HepG2 (cell line): ENCODE measurements at regions not wholly inside any gene's neighbourhood (a gene's known extent, or its start where the extent isn't known, plus 50 kb on each side); places are given as distances from the start of the nearest gene placed in this dataset.

Source experiments
- AGO1 ChIP-seq: fragments of 200-400 bp; formaldehyde crosslinking; IDR thresholded peaks from 2 replicates; pipeline ENCODE4 v1.6.1; 2017; ENCODE audit warnings: mild to moderate bottlenecking, low read depth, low read length, moderate library complexity; ENCODE audit not compliant: poor library complexity, severe bottlenecking
- CBFB ChIP-seq: sonication (generic); formaldehyde crosslinking; IDR thresholded peaks from 2 replicates; pipeline ENCODE4 v1.4.0; 2020; ENCODE audit warnings: missing genetic modification reagents
- FOXA1 ChIP-seq, 2 experiments: fragments of 450-650 bp in 1 of 2; sonication (generic) in 1 of 2; formaldehyde crosslinking in 1 of 2; IDR thresholded peaks; 2 replicates each; pipeline versions ENCODE4 v1.4.0 to v1.6.1; 2016 to 2020; ENCODE audit warnings: missing genetic modification reagents in 1 of 2
- FOXP1 ChIP-seq, 2 experiments: fragments of 450-650 bp in 1 of 2; IDR thresholded peaks; 2 replicates each; pipeline ENCODE4 v1.6.1; 2017 to 2018; ENCODE audit warnings: antibody characterized with exemption in 1 of 2
- GATAD2A ChIP-seq: IDR thresholded peaks from 2 replicates; pipeline ENCODE4 v1.6.1; 2016
- HDAC1 ChIP-seq: sonication (generic); formaldehyde crosslinking; IDR thresholded peaks from 2 replicates; pipeline ENCODE4 v1.5.1; 2020; ENCODE audit warnings: mild to moderate bottlenecking, missing genetic modification reagents
- HOXA3 ChIP-seq: sonication (generic); formaldehyde crosslinking; IDR thresholded peaks from 2 replicates; pipeline ENCODE4 v1.5.0; 2020; ENCODE audit warnings: missing genetic modification reagents
- HOXD1 ChIP-seq: sonication (generic); formaldehyde crosslinking; IDR thresholded peaks from 2 replicates; pipeline ENCODE4 v1.5.0; 2020; ENCODE audit warnings: missing genetic modification reagents
- ISL2 ChIP-seq: sonication (generic); formaldehyde crosslinking; IDR thresholded peaks from 2 replicates; pipeline ENCODE4 v1.5.0; 2020; ENCODE audit warnings: missing genetic modification reagents
- KDM3A ChIP-seq: IDR thresholded peaks from 2 replicates; pipeline ENCODE4 v1.6.1; 2018; ENCODE audit warnings: low read depth, missing compliant biosample characterization
- MXD4 ChIP-seq: IDR thresholded peaks from 2 replicates; pipeline ENCODE4 v1.6.1; 2016; ENCODE audit warnings: mild to moderate bottlenecking, missing biosample characterization, missing genetic modification reagents
- MZF1 ChIP-seq: sonication (generic); formaldehyde crosslinking; IDR thresholded peaks from 2 replicates; pipeline ENCODE4 v1.8.1; 2023; ENCODE audit warnings: mild to moderate bottlenecking, missing genetic modification reagents, borderline replicate concordance
- NR2F6 ChIP-seq, 2 experiments: IDR thresholded peaks; 2 replicates each; pipeline ENCODE4 v1.6.1; 2016; ENCODE audit warnings: antibody characterized with exemption in 1 of 2, mild to moderate bottlenecking in 1 of 2
- PCBP1 ChIP-seq: fragments of 200-400 bp; formaldehyde crosslinking; IDR thresholded peaks from 2 replicates; pipeline ENCODE4 v1.6.1; 2017; ENCODE audit warnings: mild to moderate bottlenecking, low read depth, low read length, borderline replicate concordance
- PHF21A ChIP-seq: sonication (generic); formaldehyde crosslinking; IDR thresholded peaks from 2 replicates; pipeline ENCODE4 v1.5.0; 2020; ENCODE audit warnings: mild to moderate bottlenecking, missing genetic modification reagents
- SOX13 ChIP-seq, 3 experiments: fragments of 450-650 bp in 1 of 3; sonication (generic) in 1 of 3; formaldehyde crosslinking in 1 of 3; IDR thresholded peaks in 2 of 3; conservative IDR thresholded peaks in 1 of 3; 2 replicates each; pipeline versions ENCODE4 v1.5.0 to v1.6.1; 2016 to 2020; ENCODE audit warnings: antibody characterized with exemption in 1 of 3, mild to moderate bottlenecking in 1 of 3, missing compliant biosample characterization in 1 of 3, missing genetic modification reagents in 1 of 3, moderate library complexity in 1 of 3
- SSRP1 ChIP-seq: IDR thresholded peaks from 2 replicates; pipeline ENCODE4 v1.6.1; 2016; ENCODE audit warnings: control low read depth
- ZBTB20 ChIP-seq: sonication (generic); formaldehyde crosslinking; IDR thresholded peaks from 2 replicates; pipeline ENCODE4 v1.8.1; 2023; ENCODE audit warnings: missing genetic modification reagents, low read depth, mild to moderate bottlenecking, borderline replicate concordance
- ZKSCAN1 ChIP-seq: fragments of 150-350 bp; IDR thresholded peaks from 2 replicates; pipeline ENCODE4 v1.6.1; 2014; ENCODE audit warnings: low read length
- ZMYM4 ChIP-seq: sonication (generic); formaldehyde crosslinking; IDR thresholded peaks from 2 replicates; pipeline ENCODE4 v1.8.1; 2023; ENCODE audit warnings: mild to moderate bottlenecking, missing genetic modification reagents
- TF ChIP-seq, protein P1 (sequence below): IDR thresholded peaks from 2 replicates; pipeline ENCODE4 v1.6.1; 2018; ENCODE audit warnings: missing genetic modification reagents, mild to moderate bottlenecking, missing compliant biosample characterization
- TF ChIP-seq, protein P2 (sequence below): sonication (generic); formaldehyde crosslinking; IDR thresholded peaks from 2 replicates; pipeline ENCODE4 v1.4.0; 2020; ENCODE audit warnings: missing genetic modification reagents, borderline replicate concordance
- TF ChIP-seq, protein P3 (sequence below): sonication (generic); formaldehyde crosslinking; IDR thresholded peaks from 2 replicates; pipeline ENCODE4 v1.5.1; 2020; ENCODE audit warnings: mild to moderate bottlenecking, moderate library complexity, missing genetic modification reagents

DNA sequence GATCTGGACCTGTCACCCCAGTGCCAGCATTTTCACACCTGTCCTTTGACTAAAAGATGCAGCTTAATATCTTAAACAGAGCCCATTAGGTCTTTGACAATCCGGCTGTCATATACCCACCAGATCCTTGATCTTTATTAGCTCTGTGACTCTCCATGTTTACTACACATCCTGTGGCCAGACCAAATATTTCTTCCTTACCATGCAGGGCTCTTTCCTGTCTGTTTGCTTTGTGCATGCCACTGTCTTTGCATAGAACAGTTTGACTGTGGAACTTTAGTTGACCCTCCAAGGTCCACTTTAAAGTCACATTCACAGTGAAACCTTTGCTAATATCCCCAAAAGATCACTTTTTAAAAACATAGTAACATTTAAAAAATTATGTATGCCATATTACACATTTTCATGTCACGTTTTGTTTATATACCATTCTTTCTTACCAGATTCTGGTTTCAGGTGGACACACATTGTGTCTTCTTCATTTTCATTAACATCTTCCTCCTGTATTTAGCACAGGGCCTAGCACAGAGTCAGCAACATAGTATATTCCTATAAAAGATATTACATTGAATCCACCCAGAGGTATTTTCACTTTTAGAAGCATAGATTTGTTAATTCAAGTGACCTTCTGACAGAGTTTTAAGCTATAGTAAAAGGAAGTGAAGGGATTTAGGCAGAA is 95.8 kb downstream of the RAP2B start (continued):
- TF ChIP-seq ISL2 (CRISPR knock-in tag) (peak; percentile 73), FOXP1 (IDR thresholded peaks at IDR 0.05) (no peak; the same call in 1 of the 2 replicates), FOXP1 (CRISPR knock-in tag; IDR thresholded peaks at IDR 0.05) (peak; percentile 89), ZKSCAN1 (0 out of 2 replicates have a peak, but pooled peaks have one; percentile 48), SOX13 (IDR thresholded peaks at IDR 0.05) (0 out of 2 replicates have a peak, but pooled peaks have one; percentile 27), SOX13 (CRISPR knock-in tag; conservative IDR thresholded peaks at IDR 0.05 in 1 of 2, IDR thresholded peaks at IDR 0.05 in 1 of 2) (peak in 1 of 2 experiments; percentile 81; a peak in 2 of 4 replicates), ZMYM4 (CRISPR knock-in tag) (peak; percentile 43; the same call in 1 of the 2 replicates), CBFB (CRISPR knock-in tag) (0 out of 2 replicates have a peak, but pooled peaks have one; percentile 41), HDAC1 (peak; percentile 66), NR2F6 (IDR thresholded peaks at IDR 0.05) (peak; percentile 74), NR2F6 (CRISPR knock-in tag; IDR thresholded peaks at IDR 0.05) (peak; percentile 85), SSRP1 (CRISPR knock-in tag) (peak; percentile 50; the same call in 1 of the 2 replicates), PHF21A (CRISPR knock-in tag) (peak; percentile 53; the same call in 1 of the 2 replicates), FOXA1 (IDR thresholded peaks at IDR 0.05) (peak; percentile 64; the same call in 1 of the 2 replicates), FOXA1 (CRISPR knock-in tag; IDR thresholded peaks at IDR 0.05) (peak; percentile 92), AGO1 (no peak), HOXD1 (CRISPR knock-in tag) (no peak), MZF1 (no peak), MXD4 (CRISPR knock-in tag) (peak; percentile 32; the same call in 1 of the 2 replicates), ZBTB20 (CRISPR knock-in tag) (peak; percentile 85; the same call in 1 of the 2 replicates), PCBP1 (no peak), HOXA3 (CRISPR knock-in tag) (0 out of 2 replicates have a peak, but pooled peaks have one; percentile 23), GATAD2A (CRISPR knock-in tag) (peak; percentile 76), KDM3A (CRISPR knock-in tag) (peak; percentile 64; the same call in 1 of the 2 replicates)
- TF ChIP-seq, protein P1, sequence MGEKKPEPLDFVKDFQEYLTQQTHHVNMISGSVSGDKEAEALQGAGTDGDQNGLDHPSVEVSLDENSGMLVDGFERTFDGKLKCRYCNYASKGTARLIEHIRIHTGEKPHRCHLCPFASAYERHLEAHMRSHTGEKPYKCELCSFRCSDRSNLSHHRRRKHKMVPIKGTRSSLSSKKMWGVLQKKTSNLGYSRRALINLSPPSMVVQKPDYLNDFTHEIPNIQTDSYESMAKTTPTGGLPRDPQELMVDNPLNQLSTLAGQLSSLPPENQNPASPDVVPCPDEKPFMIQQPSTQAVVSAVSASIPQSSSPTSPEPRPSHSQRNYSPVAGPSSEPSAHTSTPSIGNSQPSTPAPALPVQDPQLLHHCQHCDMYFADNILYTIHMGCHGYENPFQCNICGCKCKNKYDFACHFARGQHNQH (CRISPR knock-in tag): peak; percentile 71; the same call in 1 of the 2 replicates
- TF ChIP-seq, protein P2, sequence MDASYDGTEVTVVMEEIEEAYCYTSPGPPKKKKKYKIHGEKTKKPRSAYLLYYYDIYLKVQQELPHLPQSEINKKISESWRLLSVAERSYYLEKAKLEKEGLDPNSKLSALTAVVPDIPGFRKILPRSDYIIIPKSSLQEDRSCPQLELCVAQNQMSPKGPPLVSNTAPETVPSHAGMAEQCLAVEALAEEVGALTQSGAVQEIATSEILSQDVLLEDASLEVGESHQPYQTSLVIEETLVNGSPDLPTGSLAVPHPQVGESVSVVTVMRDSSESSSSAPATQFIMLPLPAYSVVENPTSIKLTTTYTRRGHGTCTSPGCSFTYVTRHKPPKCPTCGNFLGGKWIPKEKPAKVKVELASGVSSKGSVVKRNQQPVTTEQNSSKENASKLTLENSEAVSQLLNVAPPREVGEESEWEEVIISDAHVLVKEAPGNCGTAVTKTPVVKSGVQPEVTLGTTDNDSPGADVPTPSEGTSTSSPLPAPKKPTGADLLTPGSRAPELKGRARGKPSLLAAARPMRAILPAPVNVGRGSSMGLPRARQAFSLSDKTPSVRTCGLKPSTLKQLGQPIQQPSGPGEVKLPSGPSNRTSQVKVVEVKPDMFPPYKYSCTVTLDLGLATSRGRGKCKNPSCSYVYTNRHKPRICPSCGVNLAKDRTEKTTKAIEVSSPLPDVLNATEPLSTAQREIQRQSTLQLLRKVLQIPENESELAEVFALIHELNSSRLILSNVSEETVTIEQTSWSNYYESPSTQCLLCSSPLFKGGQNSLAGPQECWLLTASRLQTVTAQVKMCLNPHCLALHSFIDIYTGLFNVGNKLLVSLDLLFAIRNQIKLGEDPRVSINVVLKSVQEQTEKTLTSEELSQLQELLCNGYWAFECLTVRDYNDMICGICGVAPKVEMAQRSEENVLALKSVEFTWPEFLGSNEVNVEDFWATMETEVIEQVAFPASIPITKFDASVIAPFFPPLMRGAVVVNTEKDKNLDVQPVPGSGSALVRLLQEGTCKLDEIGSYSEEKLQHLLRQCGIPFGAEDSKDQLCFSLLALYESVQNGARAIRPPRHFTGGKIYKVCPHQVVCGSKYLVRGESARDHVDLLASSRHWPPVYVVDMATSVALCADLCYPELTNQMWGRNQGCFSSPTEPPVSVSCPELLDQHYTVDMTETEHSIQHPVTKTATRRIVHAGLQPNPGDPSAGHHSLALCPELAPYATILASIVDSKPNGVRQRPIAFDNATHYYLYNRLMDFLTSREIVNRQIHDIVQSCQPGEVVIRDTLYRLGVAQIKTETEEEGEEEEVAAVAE (CRISPR knock-in tag): 0 out of 2 replicates have a peak, but pooled peaks have one; percentile 62
- TF ChIP-seq, protein P3, sequence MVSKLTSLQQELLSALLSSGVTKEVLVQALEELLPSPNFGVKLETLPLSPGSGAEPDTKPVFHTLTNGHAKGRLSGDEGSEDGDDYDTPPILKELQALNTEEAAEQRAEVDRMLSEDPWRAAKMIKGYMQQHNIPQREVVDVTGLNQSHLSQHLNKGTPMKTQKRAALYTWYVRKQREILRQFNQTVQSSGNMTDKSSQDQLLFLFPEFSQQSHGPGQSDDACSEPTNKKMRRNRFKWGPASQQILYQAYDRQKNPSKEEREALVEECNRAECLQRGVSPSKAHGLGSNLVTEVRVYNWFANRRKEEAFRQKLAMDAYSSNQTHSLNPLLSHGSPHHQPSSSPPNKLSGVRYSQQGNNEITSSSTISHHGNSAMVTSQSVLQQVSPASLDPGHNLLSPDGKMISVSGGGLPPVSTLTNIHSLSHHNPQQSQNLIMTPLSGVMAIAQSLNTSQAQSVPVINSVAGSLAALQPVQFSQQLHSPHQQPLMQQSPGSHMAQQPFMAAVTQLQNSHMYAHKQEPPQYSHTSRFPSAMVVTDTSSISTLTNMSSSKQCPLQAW: peak; percentile 59; the same call in 1 of the 2 replicates
